ENCODE measurements at regions not wholly inside any gene's neighbourhood (a gene's known extent, or its start where the extent isn't known, plus 50 kb on each side); places are given as distances from the start of the nearest gene placed in this dataset.

DNA sequence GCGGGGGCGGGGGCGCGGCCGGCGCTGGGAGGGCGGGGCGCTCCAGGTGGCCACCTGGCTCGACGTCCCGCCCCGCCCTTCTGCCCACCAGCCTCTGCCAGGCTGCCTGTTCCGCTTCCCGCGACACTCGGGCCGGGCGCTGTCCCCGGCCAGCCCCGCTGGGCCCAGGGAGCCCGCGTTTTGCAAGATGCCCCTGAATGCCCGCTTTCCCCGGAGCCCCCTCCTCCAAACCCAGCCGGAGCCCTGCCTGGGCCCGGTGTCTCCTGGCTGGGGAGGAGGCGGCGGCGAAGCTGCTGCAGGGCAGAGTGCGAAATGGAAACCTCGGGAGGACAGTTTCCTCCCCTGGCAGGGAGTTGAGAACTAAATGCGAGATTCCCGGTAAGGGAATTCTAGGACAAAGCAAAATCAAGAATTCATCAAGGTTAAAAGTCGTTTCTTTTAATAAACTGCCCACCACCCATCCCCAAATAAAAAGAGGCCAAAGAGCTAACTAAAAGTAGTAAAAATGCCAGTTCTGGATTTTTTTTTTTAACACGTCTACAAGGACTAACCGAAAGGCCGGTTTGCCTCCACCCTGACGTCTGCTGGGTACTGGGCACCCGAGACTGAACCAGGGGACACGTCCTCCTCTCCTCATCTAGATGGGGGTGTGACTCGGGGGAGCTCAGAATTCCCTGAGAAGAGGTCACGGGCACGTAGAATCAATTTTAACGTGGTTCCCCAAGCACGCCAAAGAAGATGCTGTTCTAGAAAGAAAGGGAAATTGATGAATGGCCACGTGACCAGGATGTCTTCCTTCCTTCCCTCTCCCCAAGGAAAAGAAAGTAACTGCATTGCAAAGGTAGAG lies 200.4 kb upstream of the NFE2L3 start:
- no peaks in the 10 kb centered on the region for H3K36me3 ChIP-seq (ENCODE audit: low read depth)
- H3K27ac ChIP-seq: no peak overlapping the region
- H3K9me3 ChIP-seq (ENCODE audit: insufficient read depth, low read depth): no peaks in the 10 kb centered on the region
- DNase-seq: no peak
- no peaks in the 10 kb centered on the region for H3K27me3 ChIP-seq (ENCODE audit: insufficient read depth, low read depth)
- H3K4me1 ChIP-seq (replicated peaks; ENCODE audit: insufficient read depth): no peaks in the 10 kb centered on the region
- H3K9me2 ChIP-seq (ENCODE audit: insufficient read depth): no peaks in the 10 kb centered on the region
- CTCF ChIA-PET: interaction anchor here (0.6 kb wide), 1 partner anchor 255 kb away, joined by 3 read pairs; no protein-coding TSS in a partner anchor
- BruUV-seq (replicated peaks): no TSS peak
- H2AFZ ChIP-seq: peak overlapping the region; percentile 90
- no peaks in the 10 kb centered on the region for H4K20me1 ChIP-seq (ENCODE audit: insufficient read depth)
- intact Hi-C loops (cut with micrococcal nuclease; ENCODE audit: unreplicated experiment): no loop called here
- TF ChIP-seq EZH2 (IDR thresholded peaks at IDR 0.05; ENCODE audit: low read depth) (no peak), CTCF (conservative IDR thresholded peaks at IDR 0.05) (no peak)
- peak overlapping the region; percentile 69 for H3K4me3 ChIP-seq
- POLR2A ChIA-PET (ENCODE audit: unreplicated experiment): no interaction called here
- no peaks in the 10 kb centered on the region for H3K79me2 ChIP-seq (ENCODE audit: low read depth)
- H3K4me2 ChIP-seq: peak overlapping the region; percentile 86
- H3F3A ChIP-seq (ENCODE audit: insufficient read depth, low read depth): peaks cover 5% of the 10 kb centered on the region; the same call in 1 of the 2 replicates

GRCh38 chr7:25952261-25953057 lies 199.5 kb upstream of the NFE2L3 start:
- no peaks in the 10 kb centered on the region for H3K9me3 ChIP-seq (ENCODE audit: insufficient read depth, low read depth)
- no peaks in the 10 kb centered on the region for H3K79me2 ChIP-seq (ENCODE audit: low read depth)
- peaks cover 5% of the 10 kb centered on the region; the same call in 1 of the 2 replicates for H3F3A ChIP-seq (ENCODE audit: insufficient read depth, low read depth)
- no peak overlapping the region for H2AFZ ChIP-seq
- H3K27ac ChIP-seq: no peak overlapping the region
- no peak for TF ChIP-seq EZH2 (IDR thresholded peaks at IDR 0.05; ENCODE audit: low read depth)
- no peak for TF ChIP-seq CTCF (conservative IDR thresholded peaks at IDR 0.05)
- H3K9me2 ChIP-seq (ENCODE audit: insufficient read depth): no peaks in the 10 kb centered on the region
- H3K4me3 ChIP-seq: peak overlapping the region; percentile 69; the same call in 1 of the 2 replicates
- H4K20me1 ChIP-seq (ENCODE audit: insufficient read depth): no peaks in the 10 kb centered on the region
- no peaks in the 10 kb centered on the region for H3K36me3 ChIP-seq (ENCODE audit: low read depth)
- H3K27me3 ChIP-seq (ENCODE audit: insufficient read depth, low read depth): no peaks in the 10 kb centered on the region
- no peak for DNase-seq
- H3K4me2 ChIP-seq: peak overlapping the region; percentile 86
- CTCF ChIA-PET: interaction anchor here (0.6 kb wide), 1 partner anchor 254 kb away, joined by 3 read pairs; no protein-coding TSS in a partner anchor
- no peaks in the 10 kb centered on the region for H3K4me1 ChIP-seq (replicated peaks; ENCODE audit: insufficient read depth)
- intact Hi-C loops (cut with micrococcal nuclease; ENCODE audit: unreplicated experiment): no loop called here
- POLR2A ChIA-PET (ENCODE audit: unreplicated experiment): no interaction called here
- BruUV-seq (replicated peaks): no TSS peak

DNA sequence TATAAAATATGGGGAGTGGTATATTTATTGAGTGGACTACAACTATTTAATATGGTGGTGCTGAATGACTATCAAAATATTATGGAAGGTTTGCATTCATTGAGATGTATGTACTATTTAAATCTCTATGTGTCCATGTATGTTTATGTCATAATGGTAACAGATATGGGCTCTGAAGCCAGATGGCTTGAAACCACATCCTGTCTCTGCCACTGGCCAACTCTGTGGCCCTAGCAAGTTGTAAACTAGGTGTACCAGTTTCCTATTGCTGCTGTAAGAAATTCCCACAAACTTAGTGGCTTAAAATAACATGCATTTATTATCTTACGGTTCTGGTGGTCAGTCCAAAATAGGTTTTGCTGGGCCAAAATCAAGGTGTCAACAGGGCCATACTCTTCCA lies 198.1 kb upstream of the NFE2L3 start:
- no peaks in the 10 kb centered on the region for H3K9me3 ChIP-seq (ENCODE audit: insufficient read depth, low read depth)
- H3K79me2 ChIP-seq (ENCODE audit: low read depth): no peaks in the 10 kb centered on the region
- no peak overlapping the region for H3K4me3 ChIP-seq
- H3F3A ChIP-seq (ENCODE audit: insufficient read depth, low read depth): peaks cover 5% of the 10 kb centered on the region; the same call in 1 of the 2 replicates
- H3K4me1 ChIP-seq (replicated peaks; ENCODE audit: insufficient read depth): no peaks in the 10 kb centered on the region
- H3K4me2 ChIP-seq: no peak overlapping the region
- DNase-seq: no peak
- H2AFZ ChIP-seq: no peak overlapping the region
- TF ChIP-seq CTCF (conservative IDR thresholded peaks at IDR 0.05): no peak
- no peak for TF ChIP-seq EZH2 (IDR thresholded peaks at IDR 0.05; ENCODE audit: low read depth)
- POLR2A ChIA-PET (ENCODE audit: unreplicated experiment): no interaction called here
- no peaks in the 10 kb centered on the region for H3K36me3 ChIP-seq (ENCODE audit: low read depth)
- H3K27ac ChIP-seq: no peak overlapping the region
- CTCF ChIA-PET: no interaction called here
- no peaks in the 10 kb centered on the region for H4K20me1 ChIP-seq (ENCODE audit: insufficient read depth)
- H3K9me2 ChIP-seq (ENCODE audit: insufficient read depth): no peaks in the 10 kb centered on the region
- H3K27me3 ChIP-seq (ENCODE audit: insufficient read depth, low read depth): no peaks in the 10 kb centered on the region
- intact Hi-C loops (cut with micrococcal nuclease; ENCODE audit: unreplicated experiment): no loop called here
- BruUV-seq (replicated peaks): no TSS peak
